Activated gamma-delta T cell treated with anti-CD3 and anti-CD28 coated beads, Interleukin-2, amount 50 U/mL, for 16 hours (primary cell): ENCODE measurements at regions not wholly inside any gene's neighbourhood (a gene's known extent, or its start where the extent isn't known, plus 50 kb on each side); places are given as distances from the start of the nearest gene placed in this dataset.
"Not testable (repeated sequence)": the region's sequence is repeated elsewhere in the genome, so short reads cannot be mapped to it uniquely, and the experiment has no call there.

Source experiments
- DNase-seq: peaks from one replicate; pipeline ENCODE4 v3.0.0-alpha.2; 2020; ENCODE audit warnings: low read depth

GRCh38 chr16:72729552-72729951 lies 318.4 kb downstream of the ZFHX3 start:
- DNase-seq = not testable (repeated sequence)

DNA sequence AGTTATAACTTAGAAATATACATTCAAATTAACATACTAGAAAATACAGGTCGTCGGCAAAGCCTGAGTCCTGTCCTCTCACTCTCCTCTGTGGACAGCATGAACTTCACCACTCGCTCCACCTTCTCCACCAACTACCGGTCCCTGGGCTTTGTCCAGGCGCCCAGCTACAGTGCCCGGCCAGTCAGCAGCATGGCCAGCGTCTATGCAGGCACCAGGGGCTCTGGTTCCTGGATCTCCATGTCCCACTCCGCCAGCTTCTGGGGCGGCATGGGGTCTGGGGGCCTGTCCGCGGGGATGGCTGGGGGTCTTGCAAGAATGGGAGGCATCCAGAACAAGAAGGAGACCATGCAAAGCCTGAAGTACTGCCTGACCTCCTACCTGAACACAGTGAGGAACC lies 319.4 kb downstream of the ZFHX3 start:
- no peak for DNase-seq

GRCh38 chr16:72727565-72727964 lies 320.4 kb downstream of the ZFHX3 start:
- DNase-seq = no peak

- DNase-seq = no peak
Measured at GRCh38 chr16:72725643-72726042, 322.3 kb downstream of the ZFHX3 start.

- no peak for DNase-seq
Measured at GRCh38 chr16:72723781-72724180, 324.1 kb downstream of the ZFHX3 start.

- no peak for DNase-seq
Measured at GRCh38 chr16:72722552-72722951, 325.4 kb downstream of the ZFHX3 start.

DNA sequence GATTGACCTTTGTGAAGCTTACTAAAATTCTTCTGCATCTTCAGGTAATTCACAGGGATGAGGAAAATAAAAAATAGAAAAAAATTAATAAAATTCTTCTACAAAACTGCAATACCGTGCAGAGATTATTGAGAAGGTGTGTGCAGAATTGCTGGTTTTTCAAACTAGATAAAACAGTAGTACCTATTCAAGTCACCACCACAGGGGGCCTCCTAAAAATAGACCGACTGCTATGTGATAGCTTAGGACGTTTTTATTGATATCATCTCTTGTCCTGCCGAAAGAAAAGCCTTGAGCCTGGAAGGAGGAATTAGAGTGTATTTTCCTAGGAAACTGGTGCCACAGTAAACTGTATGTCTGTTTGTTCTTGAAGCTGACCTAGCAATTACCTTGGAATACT lies 325.9 kb downstream of the ZFHX3 start:
- DNase-seq = no peak

- no peak for DNase-seq
Measured at GRCh38 chr16:72715267-72715666, 332.7 kb downstream of the ZFHX3 start.

GRCh38 chr16:72711823-72712222 lies 336.1 kb downstream of the ZFHX3 start:
- DNase-seq = no peak

DNA sequence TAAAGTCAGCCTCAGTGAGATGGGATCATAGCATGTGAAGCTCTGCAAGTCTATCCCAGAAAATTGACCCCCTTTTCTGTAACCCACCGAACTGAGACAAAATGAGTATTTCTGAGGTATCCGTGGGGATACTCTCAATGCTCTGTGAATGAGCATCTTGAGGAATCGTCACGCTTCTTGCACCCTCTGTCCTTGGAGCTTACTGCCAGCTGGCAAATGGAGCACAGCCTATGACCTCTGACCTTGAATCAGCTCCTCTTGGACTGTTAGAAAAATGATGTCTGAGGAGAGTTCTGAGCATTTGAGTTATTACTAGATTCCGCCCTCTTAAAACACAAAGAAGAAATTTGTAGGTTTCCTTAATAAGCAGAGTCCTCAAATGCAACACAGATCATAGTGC lies 342.1 kb downstream of the ZFHX3 start:
- no peak for DNase-seq

GRCh38 chr16:72704746-72705372 lies 343.1 kb downstream of the ZFHX3 start:
- DNase-seq = no peak

DNA sequence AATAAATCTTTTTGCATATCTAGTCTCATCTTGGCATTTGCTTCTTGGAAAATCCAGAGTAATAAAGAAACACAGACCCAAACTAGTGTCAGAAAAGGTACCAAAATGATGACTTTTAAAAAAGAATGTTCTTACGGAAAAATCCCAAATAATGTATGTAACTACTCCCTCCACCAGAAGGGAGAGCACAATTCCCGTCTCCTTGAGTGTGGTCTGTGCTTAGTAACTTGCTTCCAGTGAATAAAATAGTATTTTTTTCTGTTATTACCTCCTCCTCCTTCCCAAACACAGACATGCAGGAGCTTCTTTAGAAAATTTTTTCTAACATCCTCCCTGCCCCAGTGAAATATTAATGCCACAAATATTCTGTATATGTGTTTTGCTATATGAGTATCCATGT lies 358.1 kb downstream of the ZFHX3 start:
- DNase-seq = no peak

DNA sequence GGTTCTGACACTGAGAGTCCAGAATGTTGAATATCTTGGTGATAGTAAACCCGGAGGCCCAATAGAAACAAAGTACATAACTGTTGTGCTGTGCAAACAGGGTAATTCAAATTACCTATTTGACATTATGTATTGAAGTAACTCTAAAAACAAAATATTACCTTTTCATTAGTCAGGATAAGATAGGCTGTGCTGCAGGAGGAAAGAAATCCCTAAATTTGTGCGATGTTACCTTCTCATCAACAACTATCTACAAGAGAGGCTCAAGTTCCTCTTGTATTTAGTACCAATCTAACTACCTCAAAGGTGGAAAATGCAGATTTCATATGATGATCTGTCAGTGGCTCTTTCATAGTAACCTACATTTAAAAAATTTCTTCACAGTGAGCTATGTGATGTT lies 367.2 kb downstream of the ZFHX3 start:
- no peak for DNase-seq

GRCh38 chr16:72679856-72680255 lies 368.1 kb downstream of the ZFHX3 start:
- no peak for DNase-seq

DNA sequence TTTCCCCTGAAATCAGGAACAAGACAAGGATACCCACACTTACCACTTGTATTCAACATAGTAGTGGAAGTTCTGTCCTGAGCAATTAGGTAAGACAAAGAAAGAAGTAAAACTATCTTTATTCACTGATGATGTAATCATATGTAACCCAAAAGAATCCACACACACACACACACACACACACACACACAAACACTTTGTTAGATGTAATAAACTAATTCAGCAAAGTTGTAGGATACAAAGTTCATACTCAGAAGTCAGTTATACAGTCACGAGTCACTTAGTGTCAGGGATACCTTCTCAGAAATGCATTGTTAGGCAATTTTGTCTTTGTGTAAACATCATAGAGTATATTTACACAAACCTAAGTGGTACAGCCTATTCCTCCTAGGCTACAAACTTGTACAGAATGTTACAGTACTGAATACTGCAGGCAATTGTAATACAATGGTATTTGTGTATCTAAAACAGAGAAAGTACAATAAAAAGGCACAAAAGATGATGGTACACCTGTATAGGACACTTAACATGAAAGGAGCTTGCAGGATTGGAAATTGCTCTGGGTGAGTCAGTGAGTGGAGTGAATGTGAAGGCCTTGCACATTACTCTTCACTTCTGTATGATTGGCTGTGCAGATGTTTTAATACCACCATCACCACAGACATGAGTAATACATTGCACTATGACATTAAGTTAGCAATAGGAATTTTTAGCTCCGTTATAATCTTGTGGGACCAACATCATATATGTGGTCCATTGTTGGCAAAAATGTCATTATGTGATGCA lies 370.1 kb downstream of the ZFHX3 start:
- DNase-seq = no peak

GRCh38 chr16:72673118-72673517 lies 374.8 kb downstream of the ZFHX3 start:
- no peak for DNase-seq

- no peak for DNase-seq
Measured at GRCh38 chr16:72666267-72666666, 381.7 kb downstream of the ZFHX3 start.

- DNase-seq = no peak
Measured at GRCh38 chr16:72665701-72666100, 382.2 kb downstream of the ZFHX3 start.

GRCh38 chr16:72664509-72665408 lies 383.2 kb downstream of the ZFHX3 start:
- DNase-seq = peak; percentile 92

DNA sequence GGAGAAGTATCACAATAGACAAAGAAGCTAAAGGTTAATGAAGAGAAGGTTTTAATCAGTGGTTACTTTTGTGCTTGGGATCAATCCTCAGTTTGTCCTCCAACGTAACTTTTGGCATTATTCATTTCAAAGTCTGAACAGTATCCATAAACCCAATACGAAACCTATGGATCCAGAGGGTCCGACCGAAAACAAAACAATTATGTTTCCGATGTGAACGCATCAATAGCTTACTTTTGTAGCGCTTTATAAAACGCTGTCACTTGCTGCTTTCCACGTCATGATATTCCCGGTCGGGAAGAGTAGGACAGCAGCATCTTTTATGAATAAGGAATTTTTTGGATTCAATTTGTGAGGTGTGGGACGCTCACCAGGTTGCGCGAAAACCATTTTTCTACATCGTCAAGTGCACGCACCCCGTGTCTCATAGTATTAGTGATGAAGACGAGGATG lies 383.8 kb downstream of the ZFHX3 start:
- DNase-seq = no peak

GRCh38 chr16:72658888-72659717 lies 388.8 kb downstream of the ZFHX3 start:
- no peak for DNase-seq

GRCh38 chr16:72657791-72658190 lies 390.1 kb downstream of the ZFHX3 start:
- DNase-seq = no peak
